ENCODE measurements at regions not wholly inside any gene's neighbourhood (a gene's known extent, or its start where the extent isn't known, plus 50 kb on each side); places are given as distances from the start of the nearest gene placed in this dataset.

GRCh38 chr4:65023883-65024670, 614.8 kb upstream of the TECRL start (continued):
- TF ChIP-seq, protein P1, sequence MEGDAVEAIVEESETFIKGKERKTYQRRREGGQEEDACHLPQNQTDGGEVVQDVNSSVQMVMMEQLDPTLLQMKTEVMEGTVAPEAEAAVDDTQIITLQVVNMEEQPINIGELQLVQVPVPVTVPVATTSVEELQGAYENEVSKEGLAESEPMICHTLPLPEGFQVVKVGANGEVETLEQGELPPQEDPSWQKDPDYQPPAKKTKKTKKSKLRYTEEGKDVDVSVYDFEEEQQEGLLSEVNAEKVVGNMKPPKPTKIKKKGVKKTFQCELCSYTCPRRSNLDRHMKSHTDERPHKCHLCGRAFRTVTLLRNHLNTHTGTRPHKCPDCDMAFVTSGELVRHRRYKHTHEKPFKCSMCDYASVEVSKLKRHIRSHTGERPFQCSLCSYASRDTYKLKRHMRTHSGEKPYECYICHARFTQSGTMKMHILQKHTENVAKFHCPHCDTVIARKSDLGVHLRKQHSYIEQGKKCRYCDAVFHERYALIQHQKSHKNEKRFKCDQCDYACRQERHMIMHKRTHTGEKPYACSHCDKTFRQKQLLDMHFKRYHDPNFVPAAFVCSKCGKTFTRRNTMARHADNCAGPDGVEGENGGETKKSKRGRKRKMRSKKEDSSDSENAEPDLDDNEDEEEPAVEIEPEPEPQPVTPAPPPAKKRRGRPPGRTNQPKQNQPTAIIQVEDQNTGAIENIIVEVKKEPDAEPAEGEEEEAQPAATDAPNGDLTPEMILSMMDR (IDR thresholded peaks at IDR 0.05 in 2 of 3, conservative IDR thresholded peaks at IDR 0.05 in 1 of 3; ENCODE audit: borderline replicate concordance in 1 of 3, insufficient read depth in 1 of 3, low read depth in 2 of 3, low read length in 2 of 3): no peak
- TF ChIP-seq JUND (IDR thresholded peaks at IDR 0.05): no peak

DNA sequence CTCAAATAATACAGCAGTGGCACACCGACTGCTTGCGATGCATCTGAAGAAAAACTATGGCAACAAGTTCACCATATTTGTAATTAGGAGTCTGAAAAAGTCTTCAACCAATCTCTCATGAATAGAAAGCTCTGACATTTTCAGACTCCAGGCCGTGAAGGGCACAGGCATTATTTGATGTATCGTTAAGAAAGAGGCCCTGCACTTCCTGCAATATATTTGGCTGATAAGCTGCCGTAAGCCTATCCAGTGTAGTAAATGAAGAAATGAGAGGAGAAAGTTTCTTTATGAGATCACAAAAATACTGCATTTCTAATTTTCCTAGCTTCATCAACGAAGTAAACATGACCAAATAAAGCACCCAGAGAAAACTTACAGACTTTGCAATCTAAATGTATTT, 613.8 kb upstream of the TECRL start:
- no peak for ATAC-seq
- ChIA-PET RAD21 (ENCODE audit: low non-redundant PET in 1 of 2, low total read pairs in 2 of 2, uncharacterized antibody in 2 of 2, unreplicated experiment in 2 of 2) (no interaction called here), POLR2A (no interaction called here), CTCF (no interaction called here)
- Histone ChIP-seq H2AFZ (ENCODE audit: low read depth, low read length, poor library complexity, severe bottlenecking) (no peak overlapping the region), H3K4me1 (ENCODE audit: control insufficient read depth in 1 of 2, insufficient read depth in 2 of 2, low read length in 2 of 2) (no peaks in the 10 kb centered on the region), H4K20me1 (ENCODE audit: insufficient read depth) (no peaks in the 10 kb centered on the region), H3K4me3 (replicated peaks in 1 of 2; ENCODE audit: low read depth in 1 of 2, low read length in 2 of 2) (no peak overlapping the region), H3K27ac (ENCODE audit: low read depth, low read length) (no peak overlapping the region), H3K9me3 (ENCODE audit: control insufficient read depth in 1 of 2, insufficient read depth in 1 of 2, low read depth in 1 of 2, low read length in 2 of 2) (peaks cover 0 to 7% of the 10 kb centered on the region in 2 experiments; a peak in 2 of 4 replicates), H3K36me3 (ENCODE audit: control insufficient read depth in 1 of 2, insufficient read depth in 2 of 2, low read length in 2 of 2) (no peaks in the 10 kb centered on the region), H3K9ac (ENCODE audit: low read length) (no peak overlapping the region), H3K9me2 (ENCODE audit: insufficient read depth) (no peaks in the 10 kb centered on the region), H3K79me2 (ENCODE audit: insufficient read depth, low read length) (no peaks in the 10 kb centered on the region), H3K4me2 (ENCODE audit: low read length) (no peak overlapping the region), H3K27me3 (ENCODE audit: insufficient read depth, low read length) (no peaks in the 10 kb centered on the region)
- BruUV-seq (replicated peaks): no TSS peak
- TF ChIP-seq CBX3 (IDR thresholded peaks at IDR 0.05; ENCODE audit: low read depth) (no peak), POLR2A (IDR thresholded peaks at IDR 0.05; ENCODE audit: borderline replicate concordance, extremely low read depth, insufficient read depth, insufficient read length) (no peak), RAD21 (IDR thresholded peaks at IDR 0.05; ENCODE audit: low read depth) (no peak), SP1 (IDR thresholded peaks at IDR 0.05; ENCODE audit: low read depth) (no peak), EZH2phosphoT487 (IDR thresholded peaks at IDR 0.05; ENCODE audit: borderline replicate concordance) (no peak), SIN3A (IDR thresholded peaks at IDR 0.05; ENCODE audit: low read depth) (no peak), SRF (IDR thresholded peaks at IDR 0.05; ENCODE audit: low read depth) (no peak), CEBPB (IDR thresholded peaks at IDR 0.05; ENCODE audit: low read depth) (no peak), EGR1 (IDR thresholded peaks at IDR 0.05; ENCODE audit: low read depth) (no peak), POLR2AphosphoS5 (IDR thresholded peaks at IDR 0.05; ENCODE audit: low read depth, low read length) (no peak), ELF1 (IDR thresholded peaks at IDR 0.05; ENCODE audit: borderline replicate concordance, low read depth) (no peak), FOSL1 (IDR thresholded peaks at IDR 0.05; ENCODE audit: low read depth) (no peak), JUND (IDR thresholded peaks at IDR 0.05) (no peak), ZFX (IDR thresholded peaks at IDR 0.05) (no peak), ZNF274 (IDR thresholded peaks at IDR 0.05; ENCODE audit: low read depth, low read length) (no peak), EZH2 (IDR thresholded peaks at IDR 0.05) (no peak)
- TF ChIP-seq, protein P2, sequence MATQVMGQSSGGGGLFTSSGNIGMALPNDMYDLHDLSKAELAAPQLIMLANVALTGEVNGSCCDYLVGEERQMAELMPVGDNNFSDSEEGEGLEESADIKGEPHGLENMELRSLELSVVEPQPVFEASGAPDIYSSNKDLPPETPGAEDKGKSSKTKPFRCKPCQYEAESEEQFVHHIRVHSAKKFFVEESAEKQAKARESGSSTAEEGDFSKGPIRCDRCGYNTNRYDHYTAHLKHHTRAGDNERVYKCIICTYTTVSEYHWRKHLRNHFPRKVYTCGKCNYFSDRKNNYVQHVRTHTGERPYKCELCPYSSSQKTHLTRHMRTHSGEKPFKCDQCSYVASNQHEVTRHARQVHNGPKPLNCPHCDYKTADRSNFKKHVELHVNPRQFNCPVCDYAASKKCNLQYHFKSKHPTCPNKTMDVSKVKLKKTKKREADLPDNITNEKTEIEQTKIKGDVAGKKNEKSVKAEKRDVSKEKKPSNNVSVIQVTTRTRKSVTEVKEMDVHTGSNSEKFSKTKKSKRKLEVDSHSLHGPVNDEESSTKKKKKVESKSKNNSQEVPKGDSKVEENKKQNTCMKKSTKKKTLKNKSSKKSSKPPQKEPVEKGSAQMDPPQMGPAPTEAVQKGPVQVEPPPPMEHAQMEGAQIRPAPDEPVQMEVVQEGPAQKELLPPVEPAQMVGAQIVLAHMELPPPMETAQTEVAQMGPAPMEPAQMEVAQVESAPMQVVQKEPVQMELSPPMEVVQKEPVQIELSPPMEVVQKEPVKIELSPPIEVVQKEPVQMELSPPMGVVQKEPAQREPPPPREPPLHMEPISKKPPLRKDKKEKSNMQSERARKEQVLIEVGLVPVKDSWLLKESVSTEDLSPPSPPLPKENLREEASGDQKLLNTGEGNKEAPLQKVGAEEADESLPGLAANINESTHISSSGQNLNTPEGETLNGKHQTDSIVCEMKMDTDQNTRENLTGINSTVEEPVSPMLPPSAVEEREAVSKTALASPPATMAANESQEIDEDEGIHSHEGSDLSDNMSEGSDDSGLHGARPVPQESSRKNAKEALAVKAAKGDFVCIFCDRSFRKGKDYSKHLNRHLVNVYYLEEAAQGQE (IDR thresholded peaks at IDR 0.05; ENCODE audit: low read depth): no peak
- TF ChIP-seq, protein P1 (IDR thresholded peaks at IDR 0.05 in 2 of 3, conservative IDR thresholded peaks at IDR 0.05 in 1 of 3; ENCODE audit: borderline replicate concordance in 1 of 3, insufficient read depth in 1 of 3, low read depth in 2 of 3, low read length in 2 of 3): no peak
- intact Hi-C loops (cut with micrococcal nuclease): no loop called here
- no peak for DNase-seq (ENCODE audit: low read depth, low spot score)

Data from HCT116 (cell line).